Cardiac muscle cell (in vitro differentiated cells and primary cell): ENCODE measurements at regions not wholly inside any gene's neighbourhood (a gene's known extent, or its start where the extent isn't known, plus 50 kb on each side); places are given as distances from the start of the nearest gene placed in this dataset.

Experiments
- DNase-seq, 2 donors: peaks; one replicate each; pipeline versions ENCODE4 v3.0.0 to v3.0.0-alpha.2; 2010 to 2017; ENCODE audit warnings: low read depth in 1 of 2, low spot score in 1 of 2
- H3K27ac ChIP-seq: fragments of 200-600 bp; sonication (generic); 2 replicates; pipeline ENCODE4 v1.5.1; 2016
- H3K27me3 ChIP-seq: fragments of 200-600 bp; sonication (generic); 2 replicates; pipeline ENCODE4 v1.6.0; 2016; ENCODE audit warnings: control low read depth
- H3K36me3 ChIP-seq: fragments of 200-600 bp; sonication (generic); 2 replicates; pipeline ENCODE4 v1.5.1; 2016; ENCODE audit warnings: control low read depth
- H3K4me1 ChIP-seq: fragments of 200-600 bp; sonication (generic); 2 replicates; pipeline ENCODE4 v1.8.1; 2017; ENCODE audit warnings: low read depth, mild to moderate bottlenecking, mixed run types
- H3K4me3 ChIP-seq: fragments of 200-600 bp; sonication (generic); 2 replicates; pipeline ENCODE4 v1.5.1; 2016; ENCODE audit warnings: mild to moderate bottlenecking
- H3K9me3 ChIP-seq: fragments of 200-600 bp; sonication (generic); 2 replicates; pipeline ENCODE4 v1.5.1; 2017; ENCODE audit warnings: low read depth, mild to moderate bottlenecking, control low read depth
- TF ChIP-seq, protein P1 (sequence below): IDR thresholded peaks from 2 replicates; pipeline ENCODE4 v1.5.1; 2012; ENCODE audit warnings: low read depth, mild to moderate bottlenecking, low read length

- no peak overlapping the region for H3K27ac ChIP-seq
Measured at GRCh38 chr6:139547804-139548203, 173.4 kb upstream of the CITED2 start.

DNA sequence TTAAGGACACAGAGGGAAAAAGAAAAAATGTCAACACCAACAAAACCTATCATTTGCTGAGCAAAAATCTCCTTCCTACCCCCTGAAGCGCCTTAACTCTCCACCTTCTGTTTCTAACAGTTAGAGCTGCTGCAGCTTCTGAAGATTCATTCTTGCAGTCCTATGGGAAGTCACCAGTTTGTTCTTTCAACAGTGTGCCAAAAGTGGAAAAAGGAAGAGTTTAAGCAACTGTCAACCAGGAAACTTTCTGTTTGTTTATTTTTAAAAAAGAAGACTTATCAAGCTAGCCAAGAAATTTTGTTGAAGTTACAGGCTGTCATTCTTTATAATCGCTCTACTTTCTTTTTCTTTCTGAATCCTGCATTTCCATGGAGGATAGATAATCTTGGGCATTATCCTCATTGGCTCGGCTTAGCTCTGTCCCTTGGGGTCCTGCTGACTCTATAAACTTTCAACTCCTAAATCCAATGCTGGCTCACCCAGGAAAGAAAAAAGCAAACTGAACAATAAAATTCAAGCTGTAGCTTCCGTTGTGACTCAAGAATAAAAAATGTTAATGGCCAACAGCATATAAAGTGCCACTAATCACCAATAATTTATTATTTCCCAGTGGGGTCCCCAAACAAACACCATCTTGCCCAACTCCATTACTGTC lies 172.8 kb upstream of the CITED2 start:
- Histone ChIP-seq H3K4me3 (no peak overlapping the region), H3K4me1 (no peaks in the 10 kb centered on the region), H3K36me3 (no peaks in the 10 kb centered on the region), H3K27ac (no peak overlapping the region), H3K9me3 (no peaks in the 10 kb centered on the region), H3K27me3 (no peaks in the 10 kb centered on the region)
- no peak for DNase-seq
- TF ChIP-seq, protein P1, sequence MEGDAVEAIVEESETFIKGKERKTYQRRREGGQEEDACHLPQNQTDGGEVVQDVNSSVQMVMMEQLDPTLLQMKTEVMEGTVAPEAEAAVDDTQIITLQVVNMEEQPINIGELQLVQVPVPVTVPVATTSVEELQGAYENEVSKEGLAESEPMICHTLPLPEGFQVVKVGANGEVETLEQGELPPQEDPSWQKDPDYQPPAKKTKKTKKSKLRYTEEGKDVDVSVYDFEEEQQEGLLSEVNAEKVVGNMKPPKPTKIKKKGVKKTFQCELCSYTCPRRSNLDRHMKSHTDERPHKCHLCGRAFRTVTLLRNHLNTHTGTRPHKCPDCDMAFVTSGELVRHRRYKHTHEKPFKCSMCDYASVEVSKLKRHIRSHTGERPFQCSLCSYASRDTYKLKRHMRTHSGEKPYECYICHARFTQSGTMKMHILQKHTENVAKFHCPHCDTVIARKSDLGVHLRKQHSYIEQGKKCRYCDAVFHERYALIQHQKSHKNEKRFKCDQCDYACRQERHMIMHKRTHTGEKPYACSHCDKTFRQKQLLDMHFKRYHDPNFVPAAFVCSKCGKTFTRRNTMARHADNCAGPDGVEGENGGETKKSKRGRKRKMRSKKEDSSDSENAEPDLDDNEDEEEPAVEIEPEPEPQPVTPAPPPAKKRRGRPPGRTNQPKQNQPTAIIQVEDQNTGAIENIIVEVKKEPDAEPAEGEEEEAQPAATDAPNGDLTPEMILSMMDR, result no peak

More at GRCh38 chr6:139547804-139548203, 173.4 kb upstream of the CITED2 start:
- no peak for DNase-seq
- no peaks in the 10 kb centered on the region for H3K27me3 ChIP-seq
- no peaks in the 10 kb centered on the region for H3K9me3 ChIP-seq
- no peaks in the 10 kb centered on the region for H3K36me3 ChIP-seq
- H3K4me3 ChIP-seq, result no peak overlapping the region
- TF ChIP-seq, protein P1, result no peak
- no peaks in the 10 kb centered on the region for H3K4me1 ChIP-seq

DNA sequence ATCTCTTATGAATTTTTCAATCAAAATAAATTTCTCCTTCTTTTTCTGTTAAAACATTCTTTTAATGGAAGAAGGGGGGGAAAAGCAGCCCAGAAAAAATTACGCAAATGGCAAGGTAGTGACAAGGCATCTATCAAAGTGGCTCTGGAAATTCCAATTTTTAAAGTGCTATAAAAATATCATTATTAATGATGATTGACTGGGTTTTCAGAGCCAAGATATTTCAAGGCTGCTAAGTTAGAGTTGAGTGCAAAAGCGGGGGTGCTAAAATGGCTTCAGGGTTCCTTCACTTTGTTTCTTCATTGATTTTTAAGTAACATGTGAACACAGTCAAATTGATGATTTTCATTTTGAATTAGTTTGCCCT lies 171.6 kb upstream of the CITED2 start:
- Histone ChIP-seq H3K27ac (no peak overlapping the region), H3K4me1 (no peaks in the 10 kb centered on the region), H3K9me3 (no peaks in the 10 kb centered on the region), H3K36me3 (no peaks in the 10 kb centered on the region), H3K4me3 (no peak overlapping the region), H3K27me3 (no peaks in the 10 kb centered on the region)
- TF ChIP-seq, protein P1, result no peak
- no peak for DNase-seq

- Histone ChIP-seq H3K4me3 (no peak overlapping the region), H3K27ac (no peak overlapping the region), H3K27me3 (no peaks in the 10 kb centered on the region), H3K9me3 (no peaks in the 10 kb centered on the region), H3K4me1 (no peaks in the 10 kb centered on the region), H3K36me3 (no peaks in the 10 kb centered on the region)
- TF ChIP-seq, protein P1, result no peak
- no peak for DNase-seq
Measured at GRCh38 chr6:139545206-139546105, 171.0 kb upstream of the CITED2 start.

DNA sequence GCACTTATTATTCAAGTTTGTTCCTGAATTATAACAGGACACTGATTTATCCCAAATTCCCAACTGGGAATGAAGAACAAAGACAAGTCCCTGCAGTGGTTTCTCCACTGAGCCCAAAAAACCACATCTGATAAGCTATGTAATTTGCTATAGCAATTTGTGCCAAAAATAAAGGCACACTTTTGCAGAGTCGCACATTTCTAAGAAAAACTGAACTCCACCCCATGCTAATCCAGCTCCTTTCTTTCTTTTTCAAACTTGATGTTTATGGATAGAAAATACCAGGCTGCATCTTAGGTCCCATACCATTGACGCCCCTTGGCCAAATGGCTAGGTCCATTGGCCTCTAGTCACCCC lies 170.2 kb upstream of the CITED2 start:
- Histone ChIP-seq H3K27me3 (no peaks in the 10 kb centered on the region), H3K4me3 (no peak overlapping the region), H3K4me1 (no peaks in the 10 kb centered on the region), H3K27ac (no peak overlapping the region), H3K9me3 (no peaks in the 10 kb centered on the region), H3K36me3 (no peaks in the 10 kb centered on the region)
- TF ChIP-seq, protein P1, result no peak
- no peak for DNase-seq
